ENCODE measurements at regions not wholly inside any gene's neighbourhood (a gene's known extent, or its start where the extent isn't known, plus 50 kb on each side); places are given as distances from the start of the nearest gene placed in this dataset.
A peak's percentile ranks its signal among the peaks of the same experiment; 100 is the strongest.

- no peaks in the 10 kb centered on the region for H3K27me3 ChIP-seq (replicated peaks; ENCODE audit: insufficient read depth, low read depth, low read length, poor library complexity)
- BruUV-seq (replicated peaks), result no TSS peak
- no peaks in the 10 kb centered on the region for H3K36me3 ChIP-seq (ENCODE audit: insufficient read depth, low read length, poor library complexity, severe bottlenecking)
- no peak overlapping the region for H3K4me3 ChIP-seq (ENCODE audit: low read depth, low read length, poor library complexity, severe bottlenecking)
- no peaks in the 10 kb centered on the region for H3K4me1 ChIP-seq (ENCODE audit: insufficient read depth, low read length, poor library complexity, severe bottlenecking)
- DNase-seq (ENCODE audit: low spot score), result no peak
- no peak for TF ChIP-seq CTCF (conservative IDR thresholded peaks at IDR 0.05; ENCODE audit: low read depth, low read length)
- TF ChIP-seq EZH2 (IDR thresholded peaks at IDR 0.05; ENCODE audit: borderline replicate concordance, low read depth, low read length, poor library complexity, severe bottlenecking), result no peak
- no peak overlapping the region for H3K27ac ChIP-seq (ENCODE audit: low read depth, low read length, poor library complexity, severe bottlenecking)
- intact Hi-C loops (cut with micrococcal nuclease; ENCODE audit: unreplicated experiment), result no loop called here
- no peaks in the 10 kb centered on the region for H3K9me3 ChIP-seq (ENCODE audit: low read depth, low read length, poor library complexity, severe bottlenecking)
- ChIA-PET CTCF (no interaction called here), POLR2A (ENCODE audit: low non-redundant PET) (no interaction called here)
These were observed 59.4 kb upstream of the FTH1 start for GRCh38 chr11:62026739-62027370.

- intact Hi-C loops (cut with micrococcal nuclease; ENCODE audit: unreplicated experiment), result no loop called here
- no peak overlapping the region for H3K27ac ChIP-seq (ENCODE audit: low read depth, low read length, poor library complexity, severe bottlenecking)
- no TSS peak for BruUV-seq (replicated peaks)
These were observed 58.2 kb upstream of the FTH1 start for GRCh38 chr11:62025487-62026105.

GRCh38 chr11:62024936-62025486 lies 57.6 kb upstream of the FTH1 start:
- Histone ChIP-seq H3K27me3 (replicated peaks; ENCODE audit: insufficient read depth, low read depth, low read length, poor library complexity) (no peaks in the 10 kb centered on the region), H3K27ac (ENCODE audit: low read depth, low read length, poor library complexity, severe bottlenecking) (no peak overlapping the region), H3K4me3 (ENCODE audit: low read depth, low read length, poor library complexity, severe bottlenecking) (no peak overlapping the region), H3K4me1 (ENCODE audit: insufficient read depth, low read length, poor library complexity, severe bottlenecking) (no peaks in the 10 kb centered on the region), H3K36me3 (ENCODE audit: insufficient read depth, low read length, poor library complexity, severe bottlenecking) (no peaks in the 10 kb centered on the region), H3K9me3 (ENCODE audit: low read depth, low read length, poor library complexity, severe bottlenecking) (peaks cover 9% of the 10 kb centered on the region)
- TF ChIP-seq CTCF (conservative IDR thresholded peaks at IDR 0.05; ENCODE audit: low read depth, low read length) (no peak), EZH2 (IDR thresholded peaks at IDR 0.05; ENCODE audit: borderline replicate concordance, low read depth, low read length, poor library complexity, severe bottlenecking) (no peak)
- ChIA-PET CTCF (no interaction called here), POLR2A (ENCODE audit: low non-redundant PET) (no interaction called here)
- intact Hi-C loops (cut with micrococcal nuclease; ENCODE audit: unreplicated experiment), result no loop called here
- no peak for DNase-seq (ENCODE audit: low spot score)
- no TSS peak for BruUV-seq (replicated peaks)

More at GRCh38 chr11:62025487-62026105, 58.2 kb upstream of the FTH1 start:
- Histone ChIP-seq H3K9me3 (ENCODE audit: low read depth, low read length, poor library complexity, severe bottlenecking) (peaks cover 9% of the 10 kb centered on the region), H3K4me1 (ENCODE audit: insufficient read depth, low read length, poor library complexity, severe bottlenecking) (no peaks in the 10 kb centered on the region), H3K27me3 (replicated peaks; ENCODE audit: insufficient read depth, low read depth, low read length, poor library complexity) (no peaks in the 10 kb centered on the region), H3K4me3 (ENCODE audit: low read depth, low read length, poor library complexity, severe bottlenecking) (no peak overlapping the region), H3K36me3 (ENCODE audit: insufficient read depth, low read length, poor library complexity, severe bottlenecking) (no peaks in the 10 kb centered on the region)
- CTCF ChIA-PET, result no interaction called here
- TF ChIP-seq CTCF (conservative IDR thresholded peaks at IDR 0.05; ENCODE audit: low read depth, low read length) (no peak), EZH2 (IDR thresholded peaks at IDR 0.05; ENCODE audit: borderline replicate concordance, low read depth, low read length, poor library complexity, severe bottlenecking) (no peak)
- POLR2A ChIA-PET (ENCODE audit: low non-redundant PET), result no interaction called here
- DNase-seq (ENCODE audit: low spot score), result peak; percentile 67

All from A673 (cell line).